RKO (cell line): ENCODE measurements at regions not wholly inside any gene's neighbourhood (a gene's known extent, or its start where the extent isn't known, plus 50 kb on each side); places are given as distances from the start of the nearest gene placed in this dataset.

ENCODE experiments used
- DNase-seq: peaks from one replicate; pipeline ENCODE4 v3.0.0-alpha.2; 2016; ENCODE audit warnings: low spot score

GRCh38 chr4:138688408-138689085 lies 327.0 kb upstream of the NOCT start:
- DNase-seq: no peak

GRCh38 chr4:138686106-138686835 lies 329.3 kb upstream of the NOCT start:
- DNase-seq: no peak

DNA sequence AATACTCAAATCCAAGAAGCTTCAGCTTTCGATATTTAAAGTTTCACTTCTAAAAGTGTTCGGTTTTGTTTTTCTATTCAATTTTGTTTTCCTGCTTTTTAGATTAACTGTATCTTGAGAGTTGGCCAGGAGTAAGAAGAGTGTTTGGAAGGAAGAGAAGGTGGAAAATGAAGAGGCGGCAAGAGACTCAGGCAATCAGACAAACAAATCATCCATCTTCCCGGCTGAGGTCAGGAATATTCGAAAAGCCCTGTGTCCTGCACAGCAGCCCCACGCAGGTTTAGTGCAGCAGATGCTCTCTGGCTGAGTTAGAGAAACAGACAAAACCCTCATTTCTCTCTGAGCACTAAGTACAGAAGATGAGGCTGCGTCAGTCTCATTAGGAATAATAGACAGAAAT lies 330.3 kb upstream of the NOCT start:
- DNase-seq: no peak

GRCh38 chr4:138680989-138681604 lies 334.5 kb upstream of the NOCT start:
- DNase-seq: peak; percentile 69

DNA sequence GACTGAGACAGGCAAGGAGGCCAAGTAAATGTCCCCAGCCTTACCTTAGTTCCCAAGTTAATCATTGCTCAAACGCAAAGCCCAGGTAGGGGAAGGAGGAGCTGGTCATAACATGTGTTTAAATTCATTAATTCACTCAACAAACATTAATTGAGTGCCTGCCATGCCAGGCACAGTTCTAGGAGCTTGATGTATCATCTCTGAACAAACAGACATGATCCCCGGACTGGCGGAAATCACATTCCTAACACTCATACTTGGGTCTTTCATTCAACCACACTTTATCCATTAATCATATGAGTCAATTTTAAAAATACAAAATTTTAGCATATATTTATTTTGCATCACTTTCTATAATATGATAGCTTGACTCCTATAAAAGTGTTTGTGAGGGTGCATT lies 335.3 kb upstream of the NOCT start:
- no peak for DNase-seq

- no peak for DNase-seq
These were observed 336.4 kb upstream of the NOCT start for GRCh38 chr4:138678985-138679746.

DNA sequence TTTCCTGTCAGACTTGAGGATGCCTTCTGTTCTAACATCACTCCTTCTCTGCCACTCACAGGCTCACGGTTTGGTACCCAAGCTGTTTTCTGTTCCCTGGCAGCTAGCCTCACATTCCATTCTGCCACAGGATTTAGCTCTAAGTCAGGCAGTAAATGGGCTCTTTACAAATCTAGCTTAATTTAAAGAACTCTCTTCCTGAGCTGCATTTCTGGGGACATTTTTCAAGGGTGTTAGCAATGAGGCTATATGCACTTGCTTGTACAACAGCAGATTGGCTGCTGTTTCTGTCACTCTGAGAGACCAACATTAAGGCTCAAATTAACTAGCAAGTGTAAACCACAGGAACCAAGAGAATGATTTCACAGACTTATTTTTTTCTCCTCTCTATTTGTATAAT lies 337.8 kb upstream of the NOCT start:
- no peak for DNase-seq

DNA sequence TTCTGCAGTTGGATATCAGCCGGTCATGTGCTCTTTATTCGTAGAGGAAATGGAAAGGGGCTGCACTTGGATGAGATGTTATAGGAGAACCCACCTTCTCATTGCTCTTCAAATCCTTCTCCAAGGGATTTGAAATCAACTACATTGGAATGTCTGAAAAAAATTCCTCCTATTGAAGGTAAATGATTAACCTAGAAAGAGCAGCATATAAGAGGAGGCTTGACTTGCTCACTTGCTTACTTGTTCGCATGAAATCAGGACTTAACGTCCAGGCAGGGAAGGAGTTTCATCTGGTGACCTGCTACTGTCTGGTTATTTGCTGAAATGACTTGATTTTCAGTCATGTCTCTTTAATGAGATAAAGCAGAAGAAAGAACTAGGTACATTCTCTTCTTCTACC lies 338.4 kb upstream of the NOCT start:
- DNase-seq: no peak

GRCh38 chr4:138675685-138676084 lies 339.9 kb upstream of the NOCT start:
- DNase-seq: no peak

GRCh38 chr4:138674209-138674608 lies 341.4 kb upstream of the NOCT start:
- DNase-seq: no peak

GRCh38 chr4:138673053-138673452 lies 342.5 kb upstream of the NOCT start:
- DNase-seq: no peak

GRCh38 chr4:138672393-138672976 lies 343.1 kb upstream of the NOCT start:
- no peak for DNase-seq

GRCh38 chr4:138671606-138672084 lies 343.9 kb upstream of the NOCT start:
- no peak for DNase-seq

GRCh38 chr4:138671106-138671505 lies 344.5 kb upstream of the NOCT start:
- DNase-seq: no peak

DNA sequence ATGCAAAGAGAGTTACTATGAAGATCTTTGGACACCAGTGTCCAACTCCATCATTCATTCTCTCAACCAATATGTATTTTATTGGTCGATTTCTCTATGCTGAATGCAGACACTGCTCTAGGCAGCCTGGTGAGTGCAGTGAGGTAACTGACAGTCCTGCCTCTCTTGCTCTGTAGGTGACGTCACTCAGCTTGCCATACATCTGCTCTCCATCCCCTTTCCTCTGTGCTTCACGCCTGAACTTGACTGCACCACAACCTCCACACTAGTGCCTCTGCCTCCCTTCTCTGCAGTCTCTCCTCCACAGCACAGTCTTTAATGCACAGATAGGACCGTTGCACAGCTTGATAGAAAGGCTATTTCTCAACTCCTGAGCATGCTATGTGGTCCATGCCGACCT lies 344.9 kb upstream of the NOCT start:
- DNase-seq: no peak

GRCh38 chr4:138669479-138670315 lies 345.9 kb upstream of the NOCT start:
- no peak for DNase-seq

DNA sequence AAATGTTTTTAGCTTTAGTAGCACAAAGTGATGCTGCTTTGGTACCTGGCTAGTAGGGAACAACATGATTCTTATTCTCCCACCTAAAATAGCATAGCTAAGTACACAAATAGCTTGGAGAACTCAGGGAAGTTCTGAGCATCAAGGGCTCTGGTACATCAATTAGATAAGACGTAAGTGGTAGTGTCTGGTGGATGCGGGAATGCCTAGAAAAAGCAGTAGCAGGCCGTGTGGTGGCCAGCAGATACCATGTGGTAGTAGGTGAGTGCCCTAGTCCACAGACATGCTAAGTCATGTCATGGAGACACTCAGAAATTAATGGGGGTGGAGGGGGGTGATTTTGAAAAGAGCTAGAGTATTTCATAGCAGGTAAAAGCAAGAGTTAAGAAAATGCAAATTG lies 347.3 kb upstream of the NOCT start:
- DNase-seq: no peak

GRCh38 chr4:138666366-138666765 lies 349.2 kb upstream of the NOCT start:
- DNase-seq: no peak

DNA sequence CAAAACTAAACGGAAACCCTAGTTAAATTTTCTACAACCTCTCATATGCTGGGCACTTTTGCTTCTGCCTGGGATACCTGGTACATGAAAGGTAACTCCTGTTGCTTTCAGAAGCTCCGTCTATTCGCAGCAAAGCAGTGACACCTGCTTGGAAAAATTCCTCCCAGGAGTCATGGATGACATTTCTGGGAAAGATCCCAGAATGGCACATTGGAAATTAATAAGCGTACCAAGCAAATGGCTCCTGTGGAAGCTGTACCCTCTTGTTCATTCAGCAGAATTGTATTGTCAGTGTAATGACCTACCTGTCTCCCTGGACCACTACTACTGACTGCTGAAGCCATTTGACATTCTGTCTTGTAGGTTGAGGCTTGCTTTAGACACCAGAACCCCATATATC lies 349.7 kb upstream of the NOCT start:
- DNase-seq: no peak

GRCh38 chr4:138663883-138664282 lies 351.7 kb upstream of the NOCT start:
- DNase-seq: no peak

DNA sequence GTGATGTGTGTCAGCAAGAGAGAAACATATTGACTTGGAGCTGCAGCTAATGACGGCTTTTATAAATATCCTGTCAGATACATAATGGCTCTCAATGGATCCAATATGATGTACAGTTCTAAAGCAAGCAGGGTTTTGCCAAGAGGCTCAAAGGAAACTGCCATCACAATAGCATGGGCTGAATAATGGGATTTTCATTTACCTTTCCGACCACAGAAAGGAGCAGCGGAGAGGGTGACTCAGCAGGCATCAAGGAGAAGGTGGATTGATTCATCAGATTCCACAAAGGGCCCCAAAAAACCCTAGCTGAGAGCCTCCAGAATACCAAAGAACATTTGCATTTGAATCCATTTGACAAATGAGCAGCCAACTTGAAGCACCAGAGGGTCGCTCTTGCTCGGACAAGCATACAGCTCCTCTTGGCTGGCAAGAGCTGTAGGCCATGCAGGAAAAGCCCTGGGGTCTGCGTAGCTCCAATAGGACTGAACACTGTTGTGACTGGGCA lies 355.7 kb upstream of the NOCT start:
- DNase-seq: no peak
